Vagina (tissue), 2 donors: ENCODE measurements at regions not wholly inside any gene's neighbourhood (a gene's known extent, or its start where the extent isn't known, plus 50 kb on each side); places are given as distances from the start of the nearest gene placed in this dataset.

ENCODE experiments used
- DNase-seq, 2 donors: peaks; one replicate each; pipeline ENCODE4 v3.0.0-alpha.2; 2017; ENCODE audit errors: extremely low spot score in 2 of 2
- H3K27ac ChIP-seq: fragments of 200-600 bp; sonication (generic); one replicate; pipeline ENCODE4 v1.5.1; 2019
- H3K27me3 ChIP-seq: fragments of 200-600 bp; sonication (generic); one replicate; pipeline ENCODE4 v1.5.1; 2019
- H3K36me3 ChIP-seq, 2 donors: fragments of 200-600 bp; sonication (generic); one replicate each; pipeline ENCODE4 v1.5.1; 2017 to 2019
- H3K4me1 ChIP-seq: fragments of 200-600 bp; sonication (generic); one replicate; pipeline ENCODE4 v1.5.1; 2019
- H3K4me3 ChIP-seq, 2 donors: fragments of 200-600 bp; sonication (generic); 1 replicate in 1 of 2; 2 replicates in 1 of 2; pipeline ENCODE4 v1.5.1; 2016 to 2019
- H3K9me3 ChIP-seq: fragments of 200-600 bp; sonication (generic); one replicate; pipeline ENCODE4 v1.5.1; 2019
- CTCF ChIP-seq, 3 experiments: fragments of 450-650 bp in 2 of 3; fragments of 200-600 bp in 1 of 3; sonication (generic) in 1 of 3; IDR thresholded peaks; one replicate each; pipeline ENCODE4 v1.5.1; 2017 to 2019; ENCODE audit warnings: antibody characterized with exemption in 3 of 3, mild to moderate bottlenecking in 2 of 3, moderate library complexity in 2 of 3
- POLR2A ChIP-seq, 2 donors: fragments of 450-650 bp; IDR thresholded peaks; one replicate each; pipeline ENCODE4 v1.6.1; 2017; ENCODE audit warnings: antibody characterized with exemption in 2 of 2, mild to moderate bottlenecking in 2 of 2, moderate library complexity in 2 of 2
- POLR2AphosphoS5 ChIP-seq, 2 donors: sonication (generic); formaldehyde crosslinking; IDR thresholded peaks; one replicate each; pipeline ENCODE4 v1.9.0; 2017; ENCODE audit warnings: antibody characterized with exemption in 2 of 2, mild to moderate bottlenecking in 2 of 2, low read depth in 1 of 2; ENCODE audit not compliant: insufficient read depth in 1 of 2
- intact Hi-C: fragments of 100-400 bp; cut with DNase I; formaldehyde crosslinking; loops from one replicate; pipeline ENCODE4 v1.15.1; 2023

GRCh38 chr16:13606804-13607203 is 313.1 kb upstream of the ERCC4 start:
- Histone ChIP-seq H3K4me3 (no peak overlapping the region), H3K4me1 (no peaks in the 10 kb centered on the region), H3K9me3 (no peaks in the 10 kb centered on the region), H3K36me3 (no peaks in the 10 kb centered on the region), H3K27ac (no peak overlapping the region), H3K27me3 (no peaks in the 10 kb centered on the region)
- intact Hi-C loops, result no loop called here
- no peak for DNase-seq
- TF ChIP-seq POLR2AphosphoS5 (IDR thresholded peaks at IDR 0.05; ENCODE audit: insufficient read depth in 1 of 2, low read depth in 1 of 2), result no peak
- TF ChIP-seq POLR2A (IDR thresholded peaks at IDR 0.05), result no peak
- TF ChIP-seq CTCF (IDR thresholded peaks at IDR 0.05), result no peak

- H3K27ac ChIP-seq, result no peak overlapping the region
- TF ChIP-seq CTCF (IDR thresholded peaks at IDR 0.05) (no peak), POLR2AphosphoS5 (IDR thresholded peaks at IDR 0.05; ENCODE audit: insufficient read depth in 1 of 2, low read depth in 1 of 2) (no peak), POLR2A (IDR thresholded peaks at IDR 0.05) (no peak)
- intact Hi-C loops, result no loop called here
- no peaks in the 10 kb centered on the region for H3K36me3 ChIP-seq
- H3K27me3 ChIP-seq, result no peaks in the 10 kb centered on the region
- H3K4me1 ChIP-seq, result no peaks in the 10 kb centered on the region
- no peak for DNase-seq
- H3K9me3 ChIP-seq, result no peaks in the 10 kb centered on the region
- H3K4me3 ChIP-seq, result no peak overlapping the region
These were observed 312.7 kb upstream of the ERCC4 start for GRCh38 chr16:13607289-13607688.

- H3K9me3 ChIP-seq, result no peaks in the 10 kb centered on the region
- no peak overlapping the region for H3K4me3 ChIP-seq
- no peak overlapping the region for H3K27ac ChIP-seq
- intact Hi-C loops, result no loop called here
- no peaks in the 10 kb centered on the region for H3K36me3 ChIP-seq
- DNase-seq, result no peak
- H3K27me3 ChIP-seq, result no peaks in the 10 kb centered on the region
- TF ChIP-seq POLR2AphosphoS5 (IDR thresholded peaks at IDR 0.05; ENCODE audit: insufficient read depth in 1 of 2, low read depth in 1 of 2) (no peak), POLR2A (IDR thresholded peaks at IDR 0.05) (no peak), CTCF (IDR thresholded peaks at IDR 0.05) (no peak)
- no peaks in the 10 kb centered on the region for H3K4me1 ChIP-seq
These were observed 308.4 kb upstream of the ERCC4 start for GRCh38 chr16:13611596-13611995.

- H3K36me3 ChIP-seq, result no peaks in the 10 kb centered on the region
- no peaks in the 10 kb centered on the region for H3K9me3 ChIP-seq
- H3K27ac ChIP-seq, result no peak overlapping the region
- TF ChIP-seq CTCF (IDR thresholded peaks at IDR 0.05), result no peak
- DNase-seq, result no peak
- intact Hi-C loops, result no loop called here
- no peak overlapping the region for H3K4me3 ChIP-seq
- H3K27me3 ChIP-seq, result no peaks in the 10 kb centered on the region
- H3K4me1 ChIP-seq, result no peaks in the 10 kb centered on the region
These were observed 307.3 kb upstream of the ERCC4 start for GRCh38 chr16:13612623-13613022.

GRCh38 chr16:13613165-13613564 is 306.8 kb upstream of the ERCC4 start:
- TF ChIP-seq CTCF (IDR thresholded peaks at IDR 0.05), result no peak
- no peak for TF ChIP-seq POLR2AphosphoS5 (IDR thresholded peaks at IDR 0.05; ENCODE audit: insufficient read depth in 1 of 2, low read depth in 1 of 2)
- TF ChIP-seq POLR2A (IDR thresholded peaks at IDR 0.05), result no peak
- H3K36me3 ChIP-seq, result no peaks in the 10 kb centered on the region
- DNase-seq, result no peak
- intact Hi-C loops, result no loop called here
- no peaks in the 10 kb centered on the region for H3K9me3 ChIP-seq
- H3K4me1 ChIP-seq, result no peaks in the 10 kb centered on the region
- no peaks in the 10 kb centered on the region for H3K27me3 ChIP-seq
- no peak overlapping the region for H3K27ac ChIP-seq
- no peak overlapping the region for H3K4me3 ChIP-seq
